ENCODE measurements at regions not wholly inside any gene's neighbourhood (a gene's known extent, or its start where the extent isn't known, plus 50 kb on each side); places are given as distances from the start of the nearest gene placed in this dataset.

- no peak overlapping the region for H4K8ac ChIP-seq (replicated peaks; ENCODE audit: insufficient read length, low read depth, low read length)
- H2BK20ac ChIP-seq (ENCODE audit: low read depth, low read length, poor library complexity, severe bottlenecking): no peak overlapping the region
- no peak overlapping the region for H2BK5ac ChIP-seq (ENCODE audit: insufficient read length, low read length)
- Mint-ChIP-seq H3K36me3 (ENCODE audit: insufficient read depth in 1 of 3, low read depth in 3 of 3) (no peaks in the 10 kb centered on the region), H3K4me3 (no peak overlapping the region), H3K9me3 (peaks cover 0 to 3% of the 10 kb centered on the region in 2 experiments; a peak in 1 of 5 replicates), H3K27ac (no peak overlapping the region), H3K27me3 (ENCODE audit: low read depth) (peaks cover 7% of the 10 kb centered on the region), H3K4me1 (peaks cover 23 to 34% of the 10 kb centered on the region in 2 experiments)
- no peak overlapping the region for H4K5ac ChIP-seq (ENCODE audit: insufficient read length, low read depth, low read length)
- H3K9ac ChIP-seq (ENCODE audit: extremely low read depth, insufficient read length, low read length): no peak overlapping the region
- H3K56ac ChIP-seq (ENCODE audit: insufficient read length, low read depth, low read length): no peak overlapping the region
- no peaks in the 10 kb centered on the region for H3K79me1 ChIP-seq (ENCODE audit: insufficient read depth, low read depth, low read length, poor library complexity, severe bottlenecking)
- H3K9me3 ChIP-seq (ENCODE audit: control insufficient read depth, low read depth, low read length): no peaks in the 10 kb centered on the region
- H3K23me2 ChIP-seq (ENCODE audit: insufficient read length, low read depth, low read length, poor library complexity, severe bottlenecking): no peaks in the 10 kb centered on the region
- H3K4me2 ChIP-seq (ENCODE audit: insufficient read depth, insufficient read length, low read length): no peak overlapping the region
- no peak overlapping the region for H3K4ac ChIP-seq (ENCODE audit: low read depth, low read length)
- TF ChIP-seq CTCF (conservative IDR thresholded peaks at IDR 0.05): no peak
- H2BK15ac ChIP-seq (ENCODE audit: low read depth, low read length): no peak overlapping the region
- no peaks in the 10 kb centered on the region for H3K27me3 ChIP-seq (ENCODE audit: insufficient read depth, low read length)
- H2AK5ac ChIP-seq (ENCODE audit: insufficient read length, low read length): no peak overlapping the region
- H2AFZ ChIP-seq (ENCODE audit: low read length): no peak overlapping the region
- no peak overlapping the region for H3T11ph ChIP-seq (ENCODE audit: low read length)
- no peak overlapping the region for H4K91ac ChIP-seq (ENCODE audit: insufficient read length, low read depth, low read length)
- WGBS (ENCODE audit: extremely low coverage, insufficient read length, low lambda C conversion rate): no CpG with 5 or more reads among the region's 9 CpGs
- no peaks in the 10 kb centered on the region for H3K79me2 ChIP-seq (ENCODE audit: insufficient read depth, low read length)
- H2BK12ac ChIP-seq (ENCODE audit: insufficient read length, low read depth, low read length): no peak overlapping the region
- H3K4me1 ChIP-seq (ENCODE audit: insufficient read depth, low read length): peaks cover 4% of the 10 kb centered on the region; the same call in 1 of the 2 replicates
- no peak for DNase-seq
- no peak overlapping the region for H2BK120ac ChIP-seq (ENCODE audit: low read depth, low read length, poor library complexity, severe bottlenecking)
- no peaks in the 10 kb centered on the region for H4K20me1 ChIP-seq (ENCODE audit: control insufficient read depth, insufficient read depth, insufficient read length)
- H3K27ac ChIP-seq (ENCODE audit: insufficient read length, low read depth, low read length): no peak overlapping the region
- H3K18ac ChIP-seq (ENCODE audit: insufficient read length, low read depth, low read length): no peak overlapping the region
- no peak overlapping the region for H3K23ac ChIP-seq (ENCODE audit: insufficient read length, low read depth, low read length)
- H3K14ac ChIP-seq (ENCODE audit: insufficient read depth, low read length): no peak overlapping the region
Observed at GRCh38 chr11:126140201-126140925, 71.1 kb downstream of the RPUSD4 start.

All from H9 (cell line).